ENCODE measurements at regions not wholly inside any gene's neighbourhood (a gene's known extent, or its start where the extent isn't known, plus 50 kb on each side); places are given as distances from the start of the nearest gene placed in this dataset.
"Not testable (repeated sequence)": the region's sequence is repeated elsewhere in the genome, so short reads cannot be mapped to it uniquely, and the experiment has no call there.

DNA sequence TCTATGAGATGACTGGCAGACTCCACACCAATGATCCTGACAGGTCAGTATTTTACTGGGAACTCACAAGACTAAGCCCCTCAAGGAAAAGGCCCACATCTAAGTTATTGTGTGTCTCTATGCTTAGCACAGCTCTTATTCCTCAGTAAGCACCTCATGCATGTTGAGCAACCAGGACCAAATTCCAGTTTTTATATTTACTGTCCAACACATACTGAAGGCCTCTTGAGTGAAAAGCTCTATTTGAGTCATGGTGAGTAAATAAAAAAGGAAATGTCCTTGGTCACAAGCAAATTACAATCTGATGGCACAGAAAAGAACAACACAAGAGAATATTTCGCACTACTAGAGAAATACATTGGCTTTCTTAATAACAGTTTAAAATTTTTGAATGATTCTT, 87.9 kb upstream of the ETAA1 start:
- peak in 1 of 2 experiments; percentile 2 for DNase-seq (ENCODE audit: low read depth in 1 of 2, low spot score in 1 of 2)
- in situ Hi-C loops (cut with HindIII; ENCODE audit: low pct_unique_long_range_greater_than_20kb, low sequenced_read_pairs): no loop called here
- TF ChIP-seq JUND (IDR thresholded peaks at IDR 0.05; ENCODE audit: low read depth): no peak

DNA sequence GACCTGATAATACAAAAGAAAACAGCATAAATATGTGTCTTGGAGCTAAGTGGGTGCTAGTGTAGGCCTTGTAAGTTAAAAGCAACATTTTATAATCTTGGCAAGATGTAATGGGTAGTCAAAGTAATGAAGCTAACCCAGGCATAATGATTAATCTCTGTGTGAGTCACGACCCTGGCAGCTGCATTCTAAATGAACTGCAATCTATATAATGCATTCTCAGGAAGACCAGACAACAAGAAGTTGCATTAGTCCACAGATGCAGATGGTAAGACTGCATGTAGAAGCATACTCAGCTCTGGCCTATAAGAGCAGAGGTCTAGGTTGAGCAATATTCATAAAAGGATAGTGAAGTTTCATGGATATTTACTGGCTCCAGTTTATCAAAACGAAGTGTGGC, 85.6 kb upstream of the ETAA1 start:
- no peak for DNase-seq (ENCODE audit: low read depth in 1 of 2, low spot score in 1 of 2)
- in situ Hi-C loops (cut with HindIII; ENCODE audit: low pct_unique_long_range_greater_than_20kb, low sequenced_read_pairs): no loop called here
- no peak for TF ChIP-seq JUND (IDR thresholded peaks at IDR 0.05; ENCODE audit: low read depth)

DNA sequence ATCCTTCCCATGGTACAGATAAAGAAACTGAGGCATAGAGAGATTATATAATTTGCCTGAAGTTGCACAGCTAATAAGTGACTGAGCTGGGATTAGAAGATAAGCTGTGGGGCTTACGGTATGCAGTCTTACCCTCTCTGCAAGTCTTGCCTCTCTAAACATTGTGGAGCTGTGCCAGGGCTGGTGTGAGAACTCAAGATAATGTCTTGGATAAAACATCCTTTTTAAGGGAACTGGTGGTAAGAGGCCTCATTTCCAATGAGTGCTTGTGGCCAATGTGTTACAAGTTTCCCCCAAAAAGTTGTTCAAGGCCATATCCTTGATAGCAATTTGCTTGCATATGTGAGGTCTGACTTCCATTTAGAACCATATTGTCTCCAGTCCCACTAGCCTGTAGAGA, 84.3 kb upstream of the ETAA1 start:
- DNase-seq (ENCODE audit: low read depth in 1 of 2, low spot score in 1 of 2): no peak
- TF ChIP-seq JUND (IDR thresholded peaks at IDR 0.05; ENCODE audit: low read depth): no peak
- in situ Hi-C loops (cut with HindIII; ENCODE audit: low pct_unique_long_range_greater_than_20kb, low sequenced_read_pairs): no loop called here

DNA sequence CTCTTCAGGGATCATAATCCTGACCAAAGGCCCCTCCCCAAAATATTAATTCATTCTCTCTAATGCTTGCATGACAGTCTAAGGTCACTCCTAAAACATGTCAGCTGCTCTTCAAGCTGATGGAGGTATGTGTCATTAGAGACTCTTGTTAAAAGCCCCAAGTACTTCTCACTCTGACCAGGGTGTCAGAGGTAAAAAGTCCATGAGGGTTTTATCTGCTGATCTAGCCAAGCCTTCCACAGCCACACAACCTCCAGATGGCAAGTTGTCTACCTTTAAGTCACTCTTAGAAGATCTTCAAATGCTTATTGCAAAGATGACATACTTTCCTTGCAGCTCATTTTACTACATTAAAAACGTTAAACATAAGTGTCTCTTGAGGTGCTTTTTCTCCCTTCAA, 83.6 kb upstream of the ETAA1 start:
- TF ChIP-seq JUND (IDR thresholded peaks at IDR 0.05; ENCODE audit: low read depth): no peak
- in situ Hi-C loops (cut with HindIII; ENCODE audit: low pct_unique_long_range_greater_than_20kb, low sequenced_read_pairs): no loop called here
- DNase-seq (ENCODE audit: low read depth in 1 of 2, low spot score in 1 of 2): no peak

DNA sequence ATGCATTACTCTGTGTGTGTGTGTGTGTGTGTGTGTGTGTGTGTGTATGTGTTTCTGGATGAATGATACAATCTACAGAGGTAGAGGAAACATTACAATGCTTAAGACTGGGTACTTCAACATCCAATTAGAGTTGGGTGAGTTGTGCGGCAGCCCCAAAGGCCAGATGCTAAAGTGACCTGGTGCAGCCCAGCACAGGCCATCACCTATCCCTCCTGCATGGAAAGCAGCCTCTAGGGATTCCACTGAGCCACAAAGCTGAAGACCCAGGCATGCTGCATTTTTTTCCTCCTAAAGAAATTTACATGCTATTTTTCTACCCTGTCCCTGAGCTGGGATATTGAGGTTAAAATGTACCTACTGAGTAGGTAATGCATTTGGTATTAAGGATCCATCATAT, 79.1 kb upstream of the ETAA1 start:
- no peak for DNase-seq (ENCODE audit: low read depth in 1 of 2, low spot score in 1 of 2)
- TF ChIP-seq JUND (IDR thresholded peaks at IDR 0.05; ENCODE audit: low read depth): no peak
- in situ Hi-C loops (cut with HindIII; ENCODE audit: low pct_unique_long_range_greater_than_20kb, low sequenced_read_pairs): no loop called here

DNA sequence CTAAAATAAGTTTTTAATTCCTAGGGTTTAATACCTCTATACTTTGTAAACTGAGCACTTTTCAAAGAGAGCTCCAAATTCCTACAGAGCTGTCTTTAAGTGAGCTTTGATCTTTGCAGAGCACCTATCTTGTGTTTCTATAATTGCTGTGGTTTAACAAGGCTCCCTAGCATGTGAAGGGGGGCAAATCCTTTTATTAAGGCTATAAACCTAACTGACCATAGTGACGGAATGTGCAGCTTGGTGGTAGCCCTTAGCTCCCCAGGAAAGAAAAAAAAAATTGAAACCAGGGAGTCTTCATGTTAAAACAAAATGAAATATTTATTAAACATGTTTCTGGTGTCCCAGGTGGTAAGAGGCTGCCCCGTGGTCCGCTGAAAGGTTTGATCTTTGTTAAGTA, 78.6 kb upstream of the ETAA1 start:
- in situ Hi-C loops (cut with HindIII; ENCODE audit: low pct_unique_long_range_greater_than_20kb, low sequenced_read_pairs): no loop called here
- no peak for DNase-seq (ENCODE audit: low read depth in 1 of 2, low spot score in 1 of 2)
- TF ChIP-seq JUND (IDR thresholded peaks at IDR 0.05; ENCODE audit: low read depth): no peak

DNA sequence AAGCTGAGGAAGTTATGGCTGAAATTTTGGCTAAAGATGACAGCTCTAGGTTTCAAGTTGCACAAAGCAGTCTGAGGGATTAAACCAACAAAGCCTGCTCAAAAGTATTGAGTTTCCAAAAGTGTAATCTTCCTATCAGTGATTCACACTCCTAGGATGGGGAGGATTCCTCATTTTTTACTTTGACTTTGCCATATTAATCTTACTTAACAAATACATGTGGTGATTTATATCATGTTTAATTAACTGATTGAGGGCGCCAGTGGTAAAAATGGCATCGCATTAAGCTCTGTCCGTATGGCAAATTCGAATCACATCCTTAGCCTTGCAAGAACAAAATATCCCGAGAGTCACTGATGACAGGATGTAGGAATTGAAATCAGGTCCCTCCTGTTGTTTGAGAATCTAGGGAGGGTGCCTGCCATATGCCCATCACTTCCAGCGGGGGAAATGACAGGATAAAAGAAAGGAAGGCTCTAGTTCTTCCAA, 78.1 kb upstream of the ETAA1 start:
- no peak for DNase-seq (ENCODE audit: low read depth in 1 of 2, low spot score in 1 of 2)
- in situ Hi-C loops (cut with HindIII; ENCODE audit: low pct_unique_long_range_greater_than_20kb, low sequenced_read_pairs): no loop called here
- no peak for TF ChIP-seq JUND (IDR thresholded peaks at IDR 0.05; ENCODE audit: low read depth)

DNA sequence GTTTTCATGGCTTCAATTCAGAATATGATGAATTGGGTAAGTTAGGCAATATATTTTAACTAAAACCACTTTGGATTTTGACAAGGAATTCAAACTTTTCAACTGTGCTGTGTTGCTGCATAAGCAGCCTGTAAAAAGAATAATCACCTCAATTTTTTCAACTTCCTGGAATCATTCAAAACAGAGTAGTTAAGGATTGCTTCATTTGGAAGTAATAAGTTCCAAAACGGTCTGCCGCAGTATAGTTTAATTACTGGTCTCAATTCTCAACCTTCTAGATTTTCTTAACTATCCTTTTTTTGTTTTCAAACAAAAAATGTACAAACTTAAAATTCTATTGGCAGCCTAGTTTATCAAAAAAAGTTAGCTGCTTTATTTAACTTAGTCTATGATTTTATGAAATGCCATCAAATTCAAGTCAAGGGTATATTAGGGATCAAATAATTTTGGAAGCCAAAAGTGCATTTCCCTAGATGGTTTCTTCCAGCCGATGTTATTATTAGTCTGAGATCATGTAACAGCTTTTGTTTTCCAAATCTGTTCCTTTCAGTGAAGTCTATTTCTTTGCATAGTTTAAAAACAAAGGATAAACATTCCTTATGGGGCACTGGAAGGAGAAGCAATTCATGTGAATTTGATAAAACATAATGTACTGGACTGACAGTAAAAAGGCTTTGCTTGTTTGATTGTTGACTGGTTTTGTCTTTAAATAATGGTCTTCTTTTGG, 76.1 kb upstream of the ETAA1 start:
- in situ Hi-C loops (cut with HindIII; ENCODE audit: low pct_unique_long_range_greater_than_20kb, low sequenced_read_pairs): no loop called here
- no peak for DNase-seq (ENCODE audit: low read depth in 1 of 2, low spot score in 1 of 2)
- TF ChIP-seq JUND (IDR thresholded peaks at IDR 0.05; ENCODE audit: low read depth): no peak

DNA sequence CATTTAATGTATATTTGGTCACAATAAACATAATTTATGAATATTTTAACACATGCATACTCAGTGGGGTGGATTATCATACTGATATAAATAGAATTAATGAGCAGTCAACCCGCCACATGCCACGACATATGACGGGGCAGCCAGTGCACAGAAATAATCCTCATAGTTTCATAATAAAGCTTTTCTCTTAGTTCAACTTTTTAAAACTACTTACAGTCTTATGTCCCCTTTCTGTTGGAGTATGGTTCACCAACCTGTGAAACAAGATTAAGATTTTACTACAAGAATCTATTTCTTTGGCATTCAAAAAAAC, 75.6 kb upstream of the ETAA1 start:
- in situ Hi-C loops (cut with HindIII; ENCODE audit: low pct_unique_long_range_greater_than_20kb, low sequenced_read_pairs): no loop called here
- TF ChIP-seq JUND (IDR thresholded peaks at IDR 0.05; ENCODE audit: low read depth): no peak
- DNase-seq (ENCODE audit: low read depth in 1 of 2, low spot score in 1 of 2): no peak

DNA sequence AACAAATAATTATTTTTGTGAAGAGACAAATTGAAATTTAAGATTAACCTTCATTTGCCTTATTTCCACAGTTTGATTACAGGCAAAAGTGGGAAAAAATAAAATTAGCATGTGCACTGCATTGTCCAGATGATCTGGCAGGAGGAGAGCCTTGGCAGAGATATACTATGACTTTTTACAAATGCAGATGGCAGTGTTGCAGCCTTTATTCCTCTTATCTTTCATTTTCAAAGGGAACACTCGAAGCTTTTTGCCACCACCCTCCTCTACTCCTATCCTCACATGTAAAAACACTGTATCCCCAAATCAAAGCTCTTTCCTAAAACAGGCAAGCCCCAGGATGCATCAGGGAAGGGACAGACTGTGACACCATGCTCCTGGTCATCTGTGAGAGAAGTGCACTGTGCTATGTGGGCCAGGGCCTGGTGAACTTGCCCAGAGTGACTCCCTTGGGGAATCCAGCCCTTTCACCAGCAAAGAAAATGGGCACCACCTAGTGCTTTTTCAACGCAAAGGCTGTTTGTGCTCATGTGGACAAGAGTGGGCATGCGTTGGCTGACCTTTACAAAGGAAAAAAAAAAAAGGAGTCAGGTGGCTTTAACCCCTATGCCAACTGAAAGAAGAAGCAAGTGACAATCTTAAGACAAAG, 74.7 kb upstream of the ETAA1 start:
- peak; percentile 8 to 72 for DNase-seq (ENCODE audit: low read depth in 1 of 2, low spot score in 1 of 2)
- in situ Hi-C loops (cut with HindIII; ENCODE audit: low pct_unique_long_range_greater_than_20kb, low sequenced_read_pairs): no loop called here
- TF ChIP-seq JUND (IDR thresholded peaks at IDR 0.05; ENCODE audit: low read depth): no peak

DNA sequence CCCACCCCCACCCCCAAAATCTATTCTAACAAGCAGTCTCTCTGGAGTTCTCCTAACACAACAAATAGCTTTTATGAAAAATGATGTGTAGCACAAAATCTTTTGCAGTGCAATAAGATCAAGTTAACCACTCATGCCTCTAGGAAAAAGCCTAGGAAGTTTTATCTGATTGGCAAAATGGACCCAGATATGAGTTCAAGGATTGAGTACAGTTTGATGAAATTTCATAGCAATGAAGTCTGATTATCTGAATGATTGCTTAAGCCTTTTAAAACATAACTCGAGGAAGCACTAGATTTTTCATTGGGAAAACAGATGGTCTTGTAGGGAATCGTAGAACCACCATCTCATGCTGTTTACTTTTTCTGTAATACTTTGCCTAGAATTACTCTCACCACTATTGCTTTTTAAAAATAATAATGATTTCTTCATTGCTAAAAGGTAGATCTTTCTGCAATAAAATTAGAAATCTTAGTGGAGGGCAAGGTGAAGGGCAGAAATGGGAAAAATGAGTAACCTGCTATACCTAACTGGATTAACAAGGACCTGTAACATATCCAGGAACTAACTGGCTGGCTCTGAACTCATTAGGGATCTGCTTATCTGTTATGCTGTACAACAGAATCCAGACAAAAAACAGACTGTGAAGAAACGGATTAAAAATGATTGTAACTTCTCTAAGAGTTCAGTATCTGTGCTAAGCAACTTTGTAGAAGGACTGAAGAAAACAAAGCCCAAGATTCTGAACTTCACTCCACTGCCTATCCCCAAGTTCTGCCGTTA, 73.7 kb upstream of the ETAA1 start:
- no peak for DNase-seq (ENCODE audit: low read depth in 1 of 2, low spot score in 1 of 2)
- TF ChIP-seq JUND (IDR thresholded peaks at IDR 0.05; ENCODE audit: low read depth): no peak
- in situ Hi-C loops (cut with HindIII; ENCODE audit: low pct_unique_long_range_greater_than_20kb, low sequenced_read_pairs): no loop called here

DNA sequence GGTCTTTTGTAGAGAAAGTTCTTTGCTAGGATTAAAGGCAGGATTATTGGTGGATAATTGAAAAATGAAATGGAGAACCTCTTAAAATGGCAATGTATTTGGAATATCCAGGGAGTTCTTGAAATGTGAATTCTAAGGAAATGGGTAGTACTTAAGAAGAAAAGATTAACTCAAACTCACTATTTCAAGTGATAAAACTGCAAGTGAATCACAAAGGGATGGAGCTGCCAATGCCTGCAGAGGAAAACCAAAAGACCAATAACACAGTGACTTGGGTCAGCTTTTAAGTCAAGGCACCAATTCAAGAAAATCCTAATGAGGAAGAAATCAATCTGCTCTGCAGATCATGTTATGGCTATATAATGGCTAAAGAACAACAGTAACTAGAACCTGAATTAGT, 67.6 kb upstream of the ETAA1 start:
- no peak for DNase-seq (ENCODE audit: low read depth in 1 of 2, low spot score in 1 of 2)
- in situ Hi-C loops (cut with HindIII; ENCODE audit: low pct_unique_long_range_greater_than_20kb, low sequenced_read_pairs): no loop called here
- no peak for TF ChIP-seq JUND (IDR thresholded peaks at IDR 0.05; ENCODE audit: low read depth)

DNA sequence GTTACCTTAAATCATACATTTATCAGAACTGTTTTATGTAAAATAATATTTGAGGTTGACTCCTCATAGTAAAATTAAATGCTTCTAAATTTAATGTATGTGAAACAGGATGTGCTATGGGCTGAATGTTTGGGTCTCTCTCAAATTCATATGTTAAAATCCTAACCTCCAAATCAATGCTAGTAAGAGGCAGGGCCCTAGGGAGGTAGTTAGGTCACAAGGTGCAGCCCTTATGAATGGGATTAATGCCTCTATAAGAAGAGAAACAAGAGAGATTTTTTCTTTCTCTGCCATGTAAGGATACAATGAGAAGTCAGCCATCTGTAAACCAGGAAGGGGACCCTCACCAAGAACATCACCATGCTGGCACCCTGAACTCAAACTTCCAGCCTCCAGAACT, 67.2 kb upstream of the ETAA1 start:
- no peak for TF ChIP-seq JUND (IDR thresholded peaks at IDR 0.05; ENCODE audit: low read depth)
- no peak for DNase-seq (ENCODE audit: low read depth in 1 of 2, low spot score in 1 of 2)
- in situ Hi-C loops (cut with HindIII; ENCODE audit: low pct_unique_long_range_greater_than_20kb, low sequenced_read_pairs): no loop called here

DNA sequence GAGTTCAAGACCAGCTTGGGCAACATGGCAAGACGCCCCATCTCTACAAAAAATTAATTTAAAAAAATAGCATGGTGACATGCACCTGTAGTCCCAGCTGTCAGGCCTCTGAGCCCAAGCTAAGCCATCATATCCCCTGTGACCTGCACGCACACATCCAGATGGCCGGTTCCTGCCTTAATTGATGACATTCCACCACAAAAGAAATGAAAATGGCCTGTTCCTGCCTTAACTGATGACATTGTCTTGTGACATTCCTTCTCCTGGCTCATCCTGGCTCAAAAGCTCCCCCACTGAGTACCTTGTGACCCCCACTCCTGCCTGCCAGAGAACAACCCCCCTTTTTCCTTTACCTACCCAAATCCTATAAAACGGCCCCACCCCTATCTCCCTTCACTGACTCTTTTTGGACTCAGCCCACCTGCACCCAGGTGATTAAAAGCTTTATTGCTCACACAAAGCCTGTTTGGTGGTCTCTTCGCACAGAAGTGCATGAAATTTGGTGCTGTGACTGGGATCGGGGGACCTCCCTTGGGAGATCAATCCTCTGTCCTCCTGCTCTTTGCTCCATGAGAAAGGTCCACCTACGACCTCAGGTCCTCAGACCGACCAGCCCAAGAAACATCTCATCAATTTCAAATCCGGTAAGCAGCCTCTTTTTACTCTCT, 65.6 kb upstream of the ETAA1 start:
- in situ Hi-C loops (cut with HindIII; ENCODE audit: low pct_unique_long_range_greater_than_20kb, low sequenced_read_pairs); DNase-seq (ENCODE audit: low read depth in 1 of 2, low spot score in 1 of 2): not testable (repeated sequence)
